Choroid plexus epithelial cell (primary cell): ENCODE measurements at regions not wholly inside any gene's neighbourhood (a gene's known extent, or its start where the extent isn't known, plus 50 kb on each side); places are given as distances from the start of the nearest gene placed in this dataset.

Source experiments
- DNase-seq: peaks from one replicate; pipeline ENCODE4 v3.0.0-alpha.2; 2010; ENCODE audit warnings: low read depth
- H3K4me3 ChIP-seq: 2 replicates; pipeline ENCODE4 v1.5.1; 2011; ENCODE audit warnings: low read depth, mild to moderate bottlenecking, control low read depth, low read length, moderate library complexity
- TF ChIP-seq, protein P1 (sequence below): conservative IDR thresholded peaks from 2 replicates; pipeline ENCODE4 v1.5.1; 2011; ENCODE audit warnings: low read depth, mild to moderate bottlenecking, control low read depth, inconsistent platforms, low read length, moderate library complexity

DNA sequence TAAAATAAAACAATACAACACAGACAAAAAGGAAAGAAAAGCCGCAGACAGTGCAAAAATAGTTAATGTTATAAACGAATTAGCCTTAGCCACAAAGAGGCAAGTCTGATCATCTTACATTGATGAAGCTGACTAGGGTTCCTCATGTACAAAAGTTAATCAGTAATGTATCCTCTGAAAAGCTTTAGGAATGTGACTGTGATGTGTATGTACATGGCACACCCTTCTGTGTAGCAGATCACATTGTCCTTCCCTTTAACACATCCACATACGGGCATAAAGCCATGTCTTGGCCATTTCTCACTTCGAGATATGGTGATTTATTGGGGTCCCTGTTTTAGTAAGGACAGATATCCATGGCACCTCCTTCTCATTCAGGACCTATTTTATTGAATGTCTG is 1327.5 kb upstream of the CDH8 start:
- no peak overlapping the region for H3K4me3 ChIP-seq
- no peak for DNase-seq

DNA sequence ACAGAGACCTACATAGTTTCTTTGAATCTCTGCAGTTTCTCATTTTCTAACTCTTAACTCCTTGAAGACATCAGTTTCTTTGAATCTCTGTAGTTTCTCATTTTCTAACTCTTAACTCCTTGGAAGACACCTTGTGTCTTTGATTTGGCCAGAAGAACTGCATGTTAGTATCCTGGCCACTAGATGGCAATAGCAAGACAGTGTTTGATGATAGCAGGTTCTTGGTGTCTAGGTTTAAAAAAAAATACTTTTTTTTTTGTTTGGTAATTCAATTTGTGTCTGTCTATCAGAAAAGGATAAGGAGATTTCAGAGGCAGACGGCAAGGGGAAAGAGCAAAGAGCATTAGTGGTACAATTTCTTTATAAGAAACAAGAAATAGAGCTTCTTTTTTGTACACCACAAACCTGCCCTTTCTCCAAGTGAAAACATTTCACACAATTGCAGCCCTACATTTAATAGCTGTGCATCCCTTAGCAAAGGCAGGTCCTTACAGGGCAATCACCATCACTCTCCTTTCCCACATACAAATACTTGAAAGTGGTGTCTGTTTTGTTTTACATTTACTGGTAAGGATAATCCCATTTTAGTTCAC is 1324.9 kb upstream of the CDH8 start:
- TF ChIP-seq, protein P1, sequence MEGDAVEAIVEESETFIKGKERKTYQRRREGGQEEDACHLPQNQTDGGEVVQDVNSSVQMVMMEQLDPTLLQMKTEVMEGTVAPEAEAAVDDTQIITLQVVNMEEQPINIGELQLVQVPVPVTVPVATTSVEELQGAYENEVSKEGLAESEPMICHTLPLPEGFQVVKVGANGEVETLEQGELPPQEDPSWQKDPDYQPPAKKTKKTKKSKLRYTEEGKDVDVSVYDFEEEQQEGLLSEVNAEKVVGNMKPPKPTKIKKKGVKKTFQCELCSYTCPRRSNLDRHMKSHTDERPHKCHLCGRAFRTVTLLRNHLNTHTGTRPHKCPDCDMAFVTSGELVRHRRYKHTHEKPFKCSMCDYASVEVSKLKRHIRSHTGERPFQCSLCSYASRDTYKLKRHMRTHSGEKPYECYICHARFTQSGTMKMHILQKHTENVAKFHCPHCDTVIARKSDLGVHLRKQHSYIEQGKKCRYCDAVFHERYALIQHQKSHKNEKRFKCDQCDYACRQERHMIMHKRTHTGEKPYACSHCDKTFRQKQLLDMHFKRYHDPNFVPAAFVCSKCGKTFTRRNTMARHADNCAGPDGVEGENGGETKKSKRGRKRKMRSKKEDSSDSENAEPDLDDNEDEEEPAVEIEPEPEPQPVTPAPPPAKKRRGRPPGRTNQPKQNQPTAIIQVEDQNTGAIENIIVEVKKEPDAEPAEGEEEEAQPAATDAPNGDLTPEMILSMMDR = peak; percentile 82
- H3K4me3 ChIP-seq = no peak overlapping the region
- DNase-seq = peak; percentile 86

More for the DNA sequence above, 1327.5 kb upstream of the CDH8 start:
- TF ChIP-seq, protein P1 = no peak

GRCh38 chr16:63349961-63350360 is 1313.7 kb upstream of the CDH8 start:
- no peak for DNase-seq
- H3K4me3 ChIP-seq = no peak overlapping the region
- TF ChIP-seq, protein P1 = no peak

- no peak for DNase-seq
- TF ChIP-seq, protein P1 = no peak
- H3K4me3 ChIP-seq = no peak overlapping the region
These were observed 1309.8 kb upstream of the CDH8 start for GRCh38 chr16:63346000-63346399.

- no peak for DNase-seq
- no peak overlapping the region for H3K4me3 ChIP-seq
- TF ChIP-seq, protein P1 = no peak
These were observed 1301.0 kb upstream of the CDH8 start for GRCh38 chr16:63337264-63337663.

GRCh38 chr16:63331111-63331510 is 1294.9 kb upstream of the CDH8 start:
- H3K4me3 ChIP-seq = no peak overlapping the region
- TF ChIP-seq, protein P1 = no peak
- no peak for DNase-seq

DNA sequence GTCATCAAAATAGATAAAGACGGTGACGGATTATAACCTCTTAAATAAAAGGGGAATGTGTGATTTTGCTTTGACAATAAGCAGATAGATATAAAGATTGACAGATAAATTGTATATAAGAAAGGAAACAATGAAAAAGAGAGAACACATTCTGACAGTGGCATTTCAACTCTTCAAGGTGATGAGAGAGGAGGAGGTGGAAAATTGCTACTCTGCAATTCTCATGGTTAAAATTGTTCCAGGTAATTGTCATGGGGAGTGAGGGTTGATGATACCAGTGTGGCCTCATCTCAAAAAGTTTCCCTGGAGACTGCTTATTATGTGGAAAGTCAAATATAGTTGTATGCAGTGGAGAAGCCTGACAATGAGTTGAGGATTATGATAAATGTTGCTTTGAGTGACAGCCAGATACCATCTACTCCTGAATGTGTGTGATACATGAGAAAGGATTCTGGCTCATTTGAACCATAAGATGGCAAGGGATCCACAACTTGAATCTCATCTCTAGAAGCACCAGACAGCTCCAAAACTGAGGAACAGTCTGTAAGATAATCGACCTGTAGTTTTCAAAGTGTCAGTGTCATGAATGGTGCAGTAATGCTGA is 1290.6 kb upstream of the CDH8 start:
- DNase-seq = no peak
- H3K4me3 ChIP-seq = no peak overlapping the region
- TF ChIP-seq, protein P1 = no peak
